NT2/D1 (cell line): ENCODE measurements at regions not wholly inside any gene's neighbourhood (a gene's known extent, or its start where the extent isn't known, plus 50 kb on each side); places are given as distances from the start of the nearest gene placed in this dataset.

ENCODE experiments used
- DNase-seq: peaks from one replicate; pipeline ENCODE4 v3.0.0-alpha.2; 2011; ENCODE audit warnings: low read depth, low spot score
- H3K27me3 ChIP-seq: 2 replicates; pipeline ENCODE4 v1.6.0; 2011; ENCODE audit warnings: mild to moderate bottlenecking; ENCODE audit not compliant: insufficient read length, insufficient read depth
- H3K36me3 ChIP-seq: 2 replicates; pipeline ENCODE4 v1.6.1; 2011; ENCODE audit warnings: mild to moderate bottlenecking, low read length, mixed read lengths; ENCODE audit not compliant: insufficient read depth, insufficient read length
- H3K4me1 ChIP-seq: 2 replicates; pipeline ENCODE4 v1.5.1; 2011; ENCODE audit not compliant: insufficient read depth, insufficient read length
- H3K4me3 ChIP-seq: 2 replicates; pipeline ENCODE4 v1.5.1; 2011; ENCODE audit warnings: low read depth; ENCODE audit not compliant: insufficient read length
- H3K9ac ChIP-seq: 2 replicates; pipeline ENCODE4 v1.6.0; 2011; ENCODE audit warnings: low read depth; ENCODE audit not compliant: insufficient read length
- H3K9me3 ChIP-seq: 2 replicates; pipeline ENCODE4 v1.5.1; 2011; ENCODE audit warnings: mild to moderate bottlenecking, low read length; ENCODE audit not compliant: insufficient read depth
- SUZ12 ChIP-seq: IDR thresholded peaks from 2 replicates; pipeline ENCODE4 v1.6.1; 2011; ENCODE audit not compliant: insufficient read length, insufficient read depth; ENCODE audit errors: extremely low read depth
- YY1 ChIP-seq: IDR thresholded peaks from 2 replicates; pipeline ENCODE4 v1.6.1; 2011; ENCODE audit not compliant: insufficient read length, insufficient read depth
- ZNF274 ChIP-seq: IDR thresholded peaks from 2 replicates; pipeline ENCODE4 v1.6.1; 2011; ENCODE audit warnings: mild to moderate bottlenecking, low read depth, low read length

DNA sequence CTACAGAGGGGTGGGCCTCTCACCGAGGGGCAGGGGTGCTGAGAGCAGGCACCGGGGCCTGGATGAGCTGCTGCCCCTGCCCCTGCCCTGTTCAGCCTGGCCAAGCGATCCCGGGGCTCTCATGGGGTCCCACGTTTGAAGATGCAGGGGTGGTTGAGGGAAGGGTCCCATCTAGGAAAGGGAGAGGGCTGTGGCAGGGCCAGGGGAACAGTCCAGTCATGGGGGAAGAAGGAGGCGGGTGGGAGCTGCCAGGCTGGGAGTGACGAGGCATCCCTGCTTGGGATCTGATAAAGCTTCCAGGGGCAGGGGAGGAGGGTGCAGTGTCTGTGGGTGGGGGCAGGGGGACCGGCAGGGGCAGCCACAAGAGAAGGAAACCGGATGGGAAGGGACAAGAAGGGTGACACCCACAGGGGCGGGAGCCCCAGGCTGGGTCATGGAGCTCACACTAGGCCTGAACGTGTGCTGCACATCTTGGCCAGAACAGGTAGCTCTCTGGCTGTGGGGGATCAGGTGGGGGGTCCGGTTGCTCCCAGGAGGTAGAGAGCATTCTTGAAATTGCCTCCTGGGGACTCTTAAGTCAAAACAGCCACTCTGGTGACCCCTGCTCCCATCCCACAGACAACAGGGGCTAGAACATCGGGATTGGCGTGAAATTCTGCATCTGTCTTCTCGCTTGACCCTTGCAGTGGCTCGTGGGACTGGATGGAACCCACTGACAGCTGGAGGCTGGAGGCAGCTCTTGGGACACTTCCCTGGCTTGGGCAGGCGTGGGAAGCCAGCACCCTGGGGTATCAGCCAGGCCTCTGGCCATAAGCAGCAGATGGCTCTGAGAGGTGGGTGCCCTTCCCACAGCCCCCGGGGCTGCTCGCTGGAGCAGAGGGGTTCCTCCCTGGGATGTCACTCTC lies 58.0 kb upstream of the GATA5 start:
- Histone ChIP-seq H3K36me3 (no peaks in the 10 kb centered on the region), H3K9me3 (no peaks in the 10 kb centered on the region), H3K27me3 (no peaks in the 10 kb centered on the region), H3K9ac (no peak overlapping the region), H3K4me3 (no peak overlapping the region), H3K4me1 (peaks cover 23% of the 10 kb centered on the region)
- no peak for TF ChIP-seq ZNF274
- TF ChIP-seq YY1: no peak
- no peak for TF ChIP-seq SUZ12
- no peak for DNase-seq

GRCh38 chr20:62534526-62535221 lies 58.9 kb upstream of the GATA5 start:
- DNase-seq: no peak
- Histone ChIP-seq H3K9ac (no peak overlapping the region), H3K4me3 (no peak overlapping the region), H3K36me3 (no peaks in the 10 kb centered on the region), H3K27me3 (no peaks in the 10 kb centered on the region), H3K4me1 (peaks cover 17% of the 10 kb centered on the region), H3K9me3 (no peaks in the 10 kb centered on the region)
- no peak for TF ChIP-seq SUZ12
- TF ChIP-seq YY1: no peak
- TF ChIP-seq ZNF274: no peak

- peaks cover 19% of the 10 kb centered on the region for H3K4me1 ChIP-seq
- no peaks in the 10 kb centered on the region for H3K27me3 ChIP-seq
- H3K9me3 ChIP-seq: no peaks in the 10 kb centered on the region
- DNase-seq: no peak
- H3K9ac ChIP-seq: no peak overlapping the region
- H3K4me3 ChIP-seq: no peak overlapping the region
- TF ChIP-seq SUZ12 (no peak), YY1 (no peak), ZNF274 (no peak)
- no peaks in the 10 kb centered on the region for H3K36me3 ChIP-seq
Observed at GRCh38 chr20:62535282-62535811, 59.6 kb upstream of the GATA5 start.

- H3K9me3 ChIP-seq: no peaks in the 10 kb centered on the region
- H3K9ac ChIP-seq: no peak overlapping the region
- DNase-seq: no peak
- H3K27me3 ChIP-seq: no peaks in the 10 kb centered on the region
- peaks cover 17% of the 10 kb centered on the region for H3K4me1 ChIP-seq
- no peak overlapping the region for H3K4me3 ChIP-seq
- no peak for TF ChIP-seq ZNF274
- no peak for TF ChIP-seq SUZ12
- no peaks in the 10 kb centered on the region for H3K36me3 ChIP-seq
Observed at GRCh38 chr20:62535964-62536363, 60.2 kb upstream of the GATA5 start.

GRCh38 chr20:62536871-62537401 lies 61.1 kb upstream of the GATA5 start:
- Histone ChIP-seq H3K27me3 (no peaks in the 10 kb centered on the region), H3K9ac (no peak overlapping the region)
- no peak for DNase-seq

GRCh38 chr20:62537649-62538292 lies 62.0 kb upstream of the GATA5 start:
- no peak for DNase-seq
- H3K9me3 ChIP-seq: no peaks in the 10 kb centered on the region
- TF ChIP-seq ZNF274: no peak
- no peak for TF ChIP-seq YY1
- TF ChIP-seq SUZ12: no peak
- no peaks in the 10 kb centered on the region for H3K27me3 ChIP-seq
- H3K4me1 ChIP-seq: peaks cover 15% of the 10 kb centered on the region
- H3K4me3 ChIP-seq: no peak overlapping the region
- no peaks in the 10 kb centered on the region for H3K36me3 ChIP-seq
- H3K9ac ChIP-seq: no peak overlapping the region

More at GRCh38 chr20:62536871-62537401, 61.1 kb upstream of the GATA5 start:
- Histone ChIP-seq H3K4me1 (peaks cover 15% of the 10 kb centered on the region), H3K4me3 (no peak overlapping the region), H3K36me3 (no peaks in the 10 kb centered on the region), H3K9me3 (no peaks in the 10 kb centered on the region)
- TF ChIP-seq YY1 (no peak), ZNF274 (no peak), SUZ12 (no peak)
